ENCODE measurements at regions not wholly inside any gene's neighbourhood (a gene's known extent, or its start where the extent isn't known, plus 50 kb on each side); places are given as distances from the start of the nearest gene placed in this dataset.

- POLR2A ChIA-PET: no interaction called here
- CTCF ChIA-PET: no interaction called here
Observed at GRCh38 chr3:167188592-167188991, 191.5 kb downstream of the ZBBX start.

DNA sequence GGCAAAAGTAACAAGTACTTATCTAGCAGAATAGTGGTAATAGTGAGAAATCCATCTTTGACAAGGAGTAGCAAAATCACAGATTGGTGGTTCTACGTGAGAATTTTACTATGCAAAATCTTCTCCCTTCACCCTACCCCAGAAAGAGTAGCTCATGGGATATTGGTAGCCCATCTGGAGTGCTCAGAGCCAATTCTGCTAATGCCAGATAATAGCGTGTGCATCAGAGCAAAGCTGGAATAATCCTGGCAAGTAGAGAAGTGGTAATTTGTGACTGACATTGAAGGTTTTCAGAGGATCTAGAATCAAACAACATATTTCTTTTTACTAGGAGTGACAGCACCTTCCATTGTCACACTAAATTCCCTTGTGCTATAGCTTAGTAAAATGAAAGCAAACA, 192.9 kb downstream of the ZBBX start:
- CTCF ChIA-PET: no interaction called here
- POLR2A ChIA-PET: no interaction called here

- CTCF ChIA-PET: no interaction called here
- POLR2A ChIA-PET: no interaction called here
Observed at GRCh38 chr3:167184511-167184910, 195.6 kb downstream of the ZBBX start.

DNA sequence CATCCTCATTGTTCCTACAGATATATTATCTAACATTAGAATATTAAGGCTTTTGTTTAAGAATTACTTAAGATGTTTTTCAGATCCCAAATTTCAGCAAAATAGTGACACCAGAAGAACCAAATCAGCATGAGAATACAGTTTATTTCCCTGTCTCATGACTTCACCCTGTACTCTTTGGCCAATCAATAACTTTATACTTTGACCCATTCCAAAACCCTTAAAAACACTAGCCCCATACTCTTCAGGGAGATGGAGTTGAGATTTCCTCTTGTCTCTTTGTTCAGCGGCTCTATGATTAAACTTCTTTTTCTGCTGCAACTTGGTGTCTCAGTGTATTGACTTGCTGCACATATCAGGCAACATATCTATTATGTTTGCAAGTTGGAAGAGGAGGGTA, 207.7 kb downstream of the ZBBX start:
- CTCF ChIA-PET: no interaction called here
- POLR2A ChIA-PET: no interaction called here

GRCh38 chr3:167167491-167167890, 212.6 kb downstream of the ZBBX start:
- CTCF ChIA-PET: no interaction called here
- POLR2A ChIA-PET: no interaction called here

DNA sequence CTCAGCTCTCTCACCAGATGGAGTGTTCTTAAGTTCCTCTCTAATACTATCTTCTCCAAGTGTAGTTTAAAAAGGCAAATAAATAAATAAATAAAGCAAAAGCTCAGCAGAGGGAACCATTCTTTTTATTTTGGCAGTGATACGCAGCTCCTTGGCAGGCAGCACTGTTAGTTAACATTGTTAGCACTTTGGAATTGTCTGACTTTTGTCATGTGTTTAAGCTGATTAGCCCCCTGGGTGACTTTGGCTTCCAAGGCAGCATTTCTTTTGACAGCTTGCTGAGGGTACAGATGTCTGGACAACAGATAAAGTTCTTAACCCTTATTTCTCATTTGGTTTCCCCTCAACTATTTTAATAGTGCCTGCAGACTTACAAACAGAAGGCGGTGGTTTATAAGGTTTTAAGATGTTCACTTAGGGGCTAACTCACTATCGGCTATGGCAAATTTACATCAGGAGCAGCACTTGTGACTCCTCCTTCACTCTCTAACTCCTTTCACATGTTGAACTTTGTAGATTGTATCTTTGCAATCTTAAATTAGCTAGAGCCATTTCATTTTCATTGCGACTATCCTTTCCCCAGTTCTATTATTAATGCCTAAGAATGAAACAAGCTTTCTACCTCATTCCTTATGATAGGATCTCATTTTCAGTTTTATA, 213.4 kb downstream of the ZBBX start:
- CTCF ChIA-PET: no interaction called here
- POLR2A ChIA-PET: no interaction called here

- ChIA-PET CTCF (no interaction called here), POLR2A (no interaction called here)
Observed at GRCh38 chr3:167166012-167166411, 214.1 kb downstream of the ZBBX start.

- ChIA-PET CTCF (interaction anchor here (0.5 kb wide), 1 partner anchor 16 kb away, joined by 3 read pairs; no protein-coding TSS in a partner anchor), POLR2A (no interaction called here)
Observed at GRCh38 chr3:167163580-167163979, 216.5 kb downstream of the ZBBX start.

GRCh38 chr3:167162083-167162482, 218.0 kb downstream of the ZBBX start:
- CTCF ChIA-PET: no interaction called here
- POLR2A ChIA-PET: no interaction called here

- ChIA-PET CTCF (no interaction called here), POLR2A (no interaction called here)
Observed at GRCh38 chr3:167160781-167161180, 219.3 kb downstream of the ZBBX start.

DNA sequence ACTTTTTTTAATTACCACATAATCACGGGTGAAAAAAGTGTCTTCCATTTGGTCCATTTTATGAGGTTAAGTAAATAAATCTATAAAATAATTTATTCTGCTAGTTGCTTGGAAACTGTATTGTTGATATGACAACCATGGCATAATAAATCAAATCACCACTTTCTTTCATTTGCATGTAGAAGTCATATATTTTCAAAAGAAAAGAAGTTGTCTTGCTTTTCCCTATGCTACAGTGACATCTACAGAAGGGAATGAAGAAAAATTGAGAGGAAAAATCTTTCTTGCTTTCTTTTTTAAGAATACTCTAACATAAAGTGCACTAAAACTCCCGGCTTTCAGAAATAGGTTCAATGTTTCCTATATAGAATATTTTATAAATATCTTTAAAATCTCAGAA, 228.5 kb downstream of the ZBBX start:
- CTCF ChIA-PET: no interaction called here
- POLR2A ChIA-PET: no interaction called here

GRCh38 chr3:167148136-167148535, 232.0 kb downstream of the ZBBX start:
- POLR2A ChIA-PET: no interaction called here
- CTCF ChIA-PET: interaction anchor here (0.7 kb wide), 1 partner anchor 16 kb away, joined by 3 read pairs; no protein-coding TSS in a partner anchor

DNA sequence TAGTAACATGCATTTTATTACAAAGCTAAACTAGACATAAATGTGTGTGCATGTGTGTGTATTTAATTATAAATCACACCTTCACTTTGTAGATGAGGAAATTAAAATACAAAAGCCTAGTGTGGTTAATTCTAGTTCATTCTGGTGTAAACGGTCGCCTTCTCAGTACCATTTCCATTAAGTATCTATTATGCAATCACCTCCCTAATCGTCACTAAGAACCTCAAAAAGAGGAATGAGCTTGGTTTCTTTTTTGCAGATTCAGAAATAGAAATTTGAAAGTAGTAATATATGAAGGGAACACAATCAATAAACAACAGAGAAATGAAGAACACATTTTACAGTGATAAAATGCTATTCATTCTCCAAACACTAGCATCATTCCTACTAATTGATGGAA, 233.2 kb downstream of the ZBBX start:
- CTCF ChIA-PET: no interaction called here
- POLR2A ChIA-PET: no interaction called here

- CTCF ChIA-PET: no interaction called here
- POLR2A ChIA-PET: no interaction called here
Observed at GRCh38 chr3:167125612-167126407, 254.3 kb downstream of the ZBBX start.

DNA sequence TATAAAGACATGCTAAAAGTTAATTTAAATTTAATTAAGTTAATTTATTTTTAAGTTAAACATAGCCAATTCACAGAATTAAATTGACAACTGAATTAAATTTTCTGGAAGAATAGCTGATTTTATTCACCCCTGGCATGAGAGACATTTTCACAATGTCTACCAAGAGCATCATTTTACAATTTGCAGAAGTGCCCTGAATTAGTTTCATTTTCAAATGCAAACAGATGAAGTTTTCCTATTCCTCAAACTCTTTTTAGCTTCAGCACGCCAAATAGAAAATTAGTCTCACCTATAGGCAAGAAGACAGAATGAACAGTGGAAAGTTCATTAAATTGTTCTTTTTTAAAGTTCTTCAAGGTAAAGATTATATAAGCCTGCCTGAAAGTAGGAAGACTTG, 259.3 kb downstream of the ZBBX start:
- CTCF ChIA-PET: no interaction called here
- POLR2A ChIA-PET: interaction anchor here (0.7 kb wide), 1 partner anchor 117 kb away, joined by 3 read pairs; no protein-coding TSS in a partner anchor

DNA sequence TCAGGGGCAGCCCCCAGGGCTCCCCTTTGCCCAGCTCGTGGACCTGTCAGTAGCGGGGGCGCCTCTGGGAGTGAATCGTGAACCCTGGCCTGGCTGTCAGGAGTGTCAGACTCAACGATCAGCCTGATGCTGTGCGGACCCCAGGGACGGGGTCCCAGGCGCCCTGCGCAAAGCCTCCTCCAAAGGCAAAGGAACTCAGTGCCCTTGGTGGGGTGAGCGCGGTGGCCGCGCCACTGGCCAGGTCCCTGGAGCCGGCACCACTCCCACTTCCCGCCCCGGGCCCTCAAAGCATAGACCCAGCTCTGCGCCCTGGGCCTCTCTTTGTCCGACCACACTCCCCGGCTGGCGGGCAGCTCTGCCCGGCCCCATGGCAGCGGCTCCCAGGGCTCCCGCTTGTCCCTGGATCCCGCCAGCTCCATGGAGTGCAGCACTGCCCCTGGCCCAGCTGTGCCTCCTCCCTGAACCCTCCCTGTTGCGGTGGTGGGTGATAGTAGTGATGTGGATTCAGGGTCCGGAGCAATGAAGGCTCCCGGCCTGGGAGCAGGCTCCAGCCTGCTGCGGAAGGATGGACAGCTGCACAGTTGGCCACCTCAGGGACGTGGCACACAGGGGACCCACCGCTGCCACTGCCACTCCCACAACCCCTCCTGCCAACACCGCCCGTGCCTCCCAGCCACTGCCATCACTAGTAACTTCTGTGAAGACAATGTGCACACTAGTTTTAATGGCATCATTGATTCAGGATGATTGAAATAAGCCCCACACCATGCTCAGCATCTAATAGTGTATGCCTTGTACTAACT, 263.8 kb downstream of the ZBBX start:
- POLR2A ChIA-PET: no interaction called here
- CTCF ChIA-PET: no interaction called here

GRCh38 chr3:167115331-167115934, 264.7 kb downstream of the ZBBX start:
- POLR2A ChIA-PET: no interaction called here

GRCh38 chr3:167114619-167115018, 265.5 kb downstream of the ZBBX start:
- ChIA-PET CTCF (no interaction called here), POLR2A (no interaction called here)

More at GRCh38 chr3:167115331-167115934, 264.7 kb downstream of the ZBBX start:
- CTCF ChIA-PET: no interaction called here

DNA sequence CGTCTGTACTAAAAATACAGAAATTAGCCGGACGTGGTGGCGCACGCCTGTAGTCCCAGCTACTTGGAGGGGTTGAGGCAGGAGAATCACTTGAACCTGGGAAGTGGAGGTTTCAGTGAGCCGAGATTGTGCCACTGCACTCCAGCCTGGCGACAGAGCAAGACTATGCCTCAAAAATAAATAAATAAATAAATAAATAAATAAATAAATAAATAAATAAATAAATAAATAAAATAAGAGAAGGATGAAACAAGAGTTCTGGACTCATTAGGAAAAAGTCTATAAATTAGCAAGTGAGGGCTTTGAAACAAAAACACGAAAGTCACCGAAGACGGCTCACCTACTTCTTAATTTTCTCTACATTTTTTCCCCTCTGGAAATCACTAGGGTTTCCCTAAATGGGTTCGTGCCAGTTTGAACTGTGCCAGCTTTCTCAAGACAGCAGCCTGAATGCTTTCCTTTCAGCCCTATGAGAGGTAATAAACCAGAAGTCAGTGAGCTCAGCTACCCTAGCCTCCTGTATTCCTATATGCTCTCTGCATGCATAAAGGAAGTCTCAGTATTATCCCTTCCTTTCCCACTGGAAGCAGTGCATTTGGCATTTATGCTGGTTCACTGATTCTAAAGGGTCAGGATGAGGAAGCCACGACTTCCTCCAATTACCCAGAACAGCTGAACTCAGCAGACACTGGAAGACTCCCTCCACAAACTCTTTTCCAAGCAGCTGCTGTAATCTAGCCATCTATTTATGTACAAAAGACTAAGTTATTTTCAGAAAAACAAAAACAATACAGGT, 266.9 kb downstream of the ZBBX start:
- CTCF ChIA-PET: no interaction called here
- POLR2A ChIA-PET: no interaction called here

DNA sequence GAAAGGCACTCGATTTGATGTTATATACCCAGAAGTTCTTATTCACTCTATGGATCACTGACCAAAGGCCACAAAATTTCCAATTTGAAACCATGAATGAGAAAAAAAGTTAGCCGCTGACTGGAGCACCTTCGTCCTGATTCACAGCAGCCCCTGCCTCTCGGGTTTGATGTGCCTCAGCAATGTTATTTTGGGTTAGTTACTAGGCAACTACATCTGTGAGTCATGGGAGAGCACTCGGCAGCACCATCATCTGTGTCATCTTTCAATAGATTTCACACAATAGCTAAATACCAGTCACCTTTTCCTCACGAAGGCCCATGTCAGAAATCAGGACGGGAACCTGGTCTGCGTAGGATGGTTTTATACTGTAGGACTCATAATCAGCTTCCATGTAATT, 269.2 kb downstream of the ZBBX start:
- CTCF ChIA-PET: no interaction called here
- POLR2A ChIA-PET: no interaction called here

Data from activated CD8-positive, alpha-beta memory T cell treated with anti-CD3 and anti-CD28 coated beads for 36 hours (primary cell).